Endothelial cell of umbilical vein (primary cell): ENCODE measurements at regions not wholly inside any gene's neighbourhood (a gene's known extent, or its start where the extent isn't known, plus 50 kb on each side); places are given as distances from the start of the nearest gene placed in this dataset.
"Not testable (repeated sequence)": the region's sequence is repeated elsewhere in the genome, so short reads cannot be mapped to it uniquely, and the experiment has no call there.

Experiments
- GATA2 ChIP-seq: IDR thresholded peaks from 2 replicates; pipeline ENCODE4 v1.7.0; 2011; ENCODE audit warnings: low read depth, mild to moderate bottlenecking, moderate library complexity, mixed read lengths, low read length; ENCODE audit not compliant: insufficient read length, insufficient read depth
- POLR2A ChIP-seq: IDR thresholded peaks from 2 replicates; pipeline ENCODE4 v1.6.1; 2012; ENCODE audit warnings: low read depth, mild to moderate bottlenecking, control low read depth, low read length
- POLR2AphosphoS5 ChIP-seq: IDR thresholded peaks from 2 replicates; pipeline ENCODE4 v1.6.1; 2012; ENCODE audit warnings: low read depth, mild to moderate bottlenecking, control low read depth, low read length, moderate library complexity; ENCODE audit not compliant: insufficient read depth
- TF ChIP-seq, protein P1 (sequence below), 2 donors: IDR thresholded peaks; 1 replicate in 1 of 2; 2 replicates in 1 of 2; pipeline ENCODE4 v1.5.1; 2011; ENCODE audit warnings: low read length in 2 of 2, mild to moderate bottlenecking in 2 of 2, moderate library complexity in 2 of 2, control low read depth in 1 of 2, inconsistent platforms in 1 of 2, low read depth in 1 of 2; ENCODE audit not compliant: insufficient read depth in 1 of 2; ENCODE audit errors: extremely low read depth in 1 of 2

- TF ChIP-seq, protein P1, sequence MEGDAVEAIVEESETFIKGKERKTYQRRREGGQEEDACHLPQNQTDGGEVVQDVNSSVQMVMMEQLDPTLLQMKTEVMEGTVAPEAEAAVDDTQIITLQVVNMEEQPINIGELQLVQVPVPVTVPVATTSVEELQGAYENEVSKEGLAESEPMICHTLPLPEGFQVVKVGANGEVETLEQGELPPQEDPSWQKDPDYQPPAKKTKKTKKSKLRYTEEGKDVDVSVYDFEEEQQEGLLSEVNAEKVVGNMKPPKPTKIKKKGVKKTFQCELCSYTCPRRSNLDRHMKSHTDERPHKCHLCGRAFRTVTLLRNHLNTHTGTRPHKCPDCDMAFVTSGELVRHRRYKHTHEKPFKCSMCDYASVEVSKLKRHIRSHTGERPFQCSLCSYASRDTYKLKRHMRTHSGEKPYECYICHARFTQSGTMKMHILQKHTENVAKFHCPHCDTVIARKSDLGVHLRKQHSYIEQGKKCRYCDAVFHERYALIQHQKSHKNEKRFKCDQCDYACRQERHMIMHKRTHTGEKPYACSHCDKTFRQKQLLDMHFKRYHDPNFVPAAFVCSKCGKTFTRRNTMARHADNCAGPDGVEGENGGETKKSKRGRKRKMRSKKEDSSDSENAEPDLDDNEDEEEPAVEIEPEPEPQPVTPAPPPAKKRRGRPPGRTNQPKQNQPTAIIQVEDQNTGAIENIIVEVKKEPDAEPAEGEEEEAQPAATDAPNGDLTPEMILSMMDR (IDR thresholded peaks at IDR 0.05; ENCODE audit: extremely low read depth in 1 of 2, insufficient read depth in 1 of 2, low read depth in 1 of 2, low read length in 2 of 2): not testable (repeated sequence)
- not testable (repeated sequence) for TF ChIP-seq POLR2AphosphoS5, POLR2A, GATA2
These were observed 729.6 kb downstream of the TRHDE start for GRCh38 chr12:73001806-73002205.
